Astrocyte (in vitro differentiated cells and primary cell): ENCODE measurements at regions not wholly inside any gene's neighbourhood (a gene's known extent, or its start where the extent isn't known, plus 50 kb on each side); places are given as distances from the start of the nearest gene placed in this dataset.

Experiments
- DNase-seq: peaks from one replicate; pipeline ENCODE4 v3.0.0-alpha.2; 2010; ENCODE audit warnings: low read depth
- FAIRE-seq: peaks from 2 replicates; lab custom pipeline; 2011; peaks lifted over from hg19 to GRCh38; lab: Jason Lieb, UNC
- H2AFZ ChIP-seq: 2 replicates; pipeline ENCODE4 v1.6.0; 2012; ENCODE audit warnings: low read depth, low read length, inconsistent platforms
- H3K27ac ChIP-seq: 2 replicates; pipeline ENCODE4 v1.5.1; 2011; ENCODE audit warnings: low read depth, low read length, inconsistent platforms
- H3K27me3 ChIP-seq: 2 replicates; pipeline ENCODE4 v1.6.0; 2011; ENCODE audit warnings: low read length, inconsistent platforms; ENCODE audit not compliant: insufficient read depth
- H3K36me3 ChIP-seq: 2 replicates; pipeline ENCODE4 v1.5.1; 2011; ENCODE audit warnings: low read length, inconsistent platforms; ENCODE audit not compliant: insufficient read depth
- H3K4me1 ChIP-seq: 2 replicates; pipeline ENCODE4 v1.5.1; 2011; ENCODE audit warnings: low read length, inconsistent platforms; ENCODE audit not compliant: insufficient read depth
- H3K4me2 ChIP-seq: 2 replicates; pipeline ENCODE4 v1.6.0; 2012; ENCODE audit warnings: low read length, inconsistent platforms
- H3K4me3 ChIP-seq: 2 replicates; pipeline ENCODE4 v1.5.1; 2011; ENCODE audit warnings: low read depth, mild to moderate bottlenecking, low read length, inconsistent platforms; ENCODE audit not compliant: insufficient read depth
- H3K79me2 ChIP-seq: 2 replicates; pipeline ENCODE4 v1.6.0; 2012; ENCODE audit warnings: mild to moderate bottlenecking, low read length, inconsistent platforms; ENCODE audit not compliant: insufficient read depth
- H3K9ac ChIP-seq: 2 replicates; pipeline ENCODE4 v1.6.0; 2012; ENCODE audit warnings: mild to moderate bottlenecking, low read length, inconsistent platforms
- H3K9me3 ChIP-seq: 2 replicates; pipeline ENCODE4 v1.5.1; 2012; ENCODE audit warnings: low read depth, mild to moderate bottlenecking, low read length, inconsistent platforms; ENCODE audit not compliant: insufficient read depth
- H4K20me1 ChIP-seq: 2 replicates; pipeline ENCODE4 v1.6.0; 2012; ENCODE audit warnings: low read length, inconsistent platforms; ENCODE audit not compliant: insufficient read depth
- H3K27ac Mint-ChIP-seq: one replicate; pipeline ENCODE4 v1.8.0; 2021; ENCODE audit warnings: mild to moderate bottlenecking, mixed read lengths; ENCODE audit not compliant: unreplicated experiment
- H3K27me3 Mint-ChIP-seq: one replicate; pipeline ENCODE4 v1.8.0; 2021; ENCODE audit warnings: low read depth, mixed read lengths; ENCODE audit not compliant: unreplicated experiment
- H3K36me3 Mint-ChIP-seq: one replicate; pipeline ENCODE4 v1.8.0; 2021; ENCODE audit warnings: low read depth, mixed read lengths; ENCODE audit not compliant: unreplicated experiment
- H3K4me1 Mint-ChIP-seq: one replicate; pipeline ENCODE4 v1.8.0; 2021; ENCODE audit warnings: low read depth, mixed read lengths; ENCODE audit not compliant: unreplicated experiment
- H3K4me3 Mint-ChIP-seq: one replicate; pipeline ENCODE4 v1.8.0; 2021; ENCODE audit warnings: mild to moderate bottlenecking, moderate library complexity, mixed read lengths; ENCODE audit not compliant: unreplicated experiment
- H3K9me3 Mint-ChIP-seq: one replicate; pipeline ENCODE4 v1.8.0; 2021; ENCODE audit warnings: mild to moderate bottlenecking, mixed read lengths; ENCODE audit not compliant: unreplicated experiment
- CTCF ChIP-seq: IDR thresholded peaks from 2 replicates; pipeline ENCODE4 v1.5.1; 2011; ENCODE audit warnings: low read depth, mild to moderate bottlenecking, inconsistent platforms, low read length, moderate library complexity; ENCODE audit not compliant: insufficient read depth
- EZH2 ChIP-seq: IDR thresholded peaks from 2 replicates; pipeline ENCODE4 v1.6.1; 2012; ENCODE audit warnings: mild to moderate bottlenecking, low read length, inconsistent platforms; ENCODE audit not compliant: insufficient read depth

DNA sequence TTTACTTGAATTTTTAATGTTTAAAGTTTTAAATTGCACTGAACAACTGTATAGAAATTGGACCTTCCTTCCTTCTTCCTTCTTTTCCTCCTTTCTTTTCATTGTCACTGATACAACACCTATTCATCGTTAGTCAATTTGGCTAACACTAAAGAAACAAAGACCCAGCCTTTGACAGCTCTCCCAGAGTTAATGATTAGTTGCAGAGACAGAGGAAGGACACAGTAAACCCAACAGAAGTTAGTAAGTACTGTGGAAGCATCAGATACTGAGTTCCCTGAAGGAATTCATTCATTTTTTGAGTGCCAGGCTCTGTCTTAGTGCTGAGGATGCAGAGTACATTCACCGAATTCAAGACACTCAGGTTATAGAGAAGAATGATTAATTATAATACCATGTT, 77.9 kb upstream of the RAB27B start:
- no peak overlapping the region for H2AFZ ChIP-seq

GRCh38 chr18:54752185-54752584, 76.1 kb upstream of the RAB27B start:
- Mint-ChIP-seq H3K9me3 (no peaks in the 10 kb centered on the region), H3K4me1 (peaks cover 2% of the 10 kb centered on the region), H3K36me3 (no peaks in the 10 kb centered on the region), H3K4me3 (no peak overlapping the region), H3K27me3 (no peaks in the 10 kb centered on the region), H3K27ac (no peak overlapping the region)
- no peak for DNase-seq
- Histone ChIP-seq H3K36me3 (no peaks in the 10 kb centered on the region), H3K4me1 (no peaks in the 10 kb centered on the region), H3K79me2 (no peaks in the 10 kb centered on the region), H3K9ac (no peak overlapping the region), H3K4me3 (no peak overlapping the region), H3K27ac (no peak overlapping the region), H3K4me2 (no peak overlapping the region), H2AFZ (no peak overlapping the region), H3K27me3 (no peaks in the 10 kb centered on the region), H4K20me1 (no peaks in the 10 kb centered on the region), H3K9me3 (no peaks in the 10 kb centered on the region)
- no peak for FAIRE-seq
- TF ChIP-seq CTCF: no peak
- no peak for TF ChIP-seq EZH2

More for the DNA sequence above, 77.9 kb upstream of the RAB27B start:
- no peak overlapping the region for H3K27ac ChIP-seq
- no peaks in the 10 kb centered on the region for H3K79me2 ChIP-seq
- TF ChIP-seq EZH2 (no peak), CTCF (no peak)
- no peaks in the 10 kb centered on the region for H3K36me3 ChIP-seq
- Mint-ChIP-seq H3K27me3 (no peaks in the 10 kb centered on the region), H3K27ac (no peak overlapping the region), H3K4me1 (peaks cover 2% of the 10 kb centered on the region), H3K4me3 (no peak overlapping the region), H3K36me3 (no peaks in the 10 kb centered on the region), H3K9me3 (no peaks in the 10 kb centered on the region)
- H3K9ac ChIP-seq: no peak overlapping the region
- FAIRE-seq (no peak), DNase-seq (no peak)
- no peak overlapping the region for H3K4me3 ChIP-seq
- H3K4me2 ChIP-seq: no peak overlapping the region
- H3K9me3 ChIP-seq: no peaks in the 10 kb centered on the region
- no peaks in the 10 kb centered on the region for H3K27me3 ChIP-seq
- H3K4me1 ChIP-seq: no peaks in the 10 kb centered on the region
- H4K20me1 ChIP-seq: no peaks in the 10 kb centered on the region

DNA sequence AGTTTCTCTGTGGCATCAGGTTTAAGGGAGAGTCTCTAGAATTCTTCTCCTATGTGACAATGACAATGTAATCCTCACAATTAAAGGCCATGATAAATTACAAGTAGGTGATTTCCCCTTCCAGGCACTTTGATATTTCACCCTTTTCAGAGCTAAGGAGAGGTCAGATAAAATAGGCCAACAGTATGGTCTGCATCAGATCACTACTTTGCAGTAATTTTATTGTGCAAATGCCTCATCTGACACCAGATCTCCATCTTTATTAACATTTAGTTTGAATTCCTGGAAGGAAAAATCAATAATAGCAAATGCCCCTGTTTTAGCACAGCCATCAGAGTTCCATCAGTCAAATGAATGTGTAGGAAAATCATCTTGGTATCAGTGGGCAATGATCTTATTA, 72.8 kb upstream of the RAB27B start:
- Mint-ChIP-seq H3K27ac (no peak overlapping the region), H3K4me3 (no peak overlapping the region), H3K27me3 (no peaks in the 10 kb centered on the region), H3K36me3 (no peaks in the 10 kb centered on the region), H3K9me3 (peaks cover 5% of the 10 kb centered on the region), H3K4me1 (no peaks in the 10 kb centered on the region)
- no peak overlapping the region for H3K4me3 ChIP-seq
- H3K27me3 ChIP-seq: no peaks in the 10 kb centered on the region
- H3K4me1 ChIP-seq: no peaks in the 10 kb centered on the region
- no peaks in the 10 kb centered on the region for H3K9me3 ChIP-seq
- no peak overlapping the region for H3K9ac ChIP-seq
- no peak for FAIRE-seq
- H3K36me3 ChIP-seq: no peaks in the 10 kb centered on the region
- H3K27ac ChIP-seq: no peak overlapping the region
- no peak overlapping the region for H2AFZ ChIP-seq
- DNase-seq: no peak
- no peak for TF ChIP-seq CTCF
- TF ChIP-seq EZH2: no peak
- no peaks in the 10 kb centered on the region for H4K20me1 ChIP-seq
- H3K79me2 ChIP-seq: no peaks in the 10 kb centered on the region
- no peak overlapping the region for H3K4me2 ChIP-seq
